ENCODE measurements at regions not wholly inside any gene's neighbourhood (a gene's known extent, or its start where the extent isn't known, plus 50 kb on each side); places are given as distances from the start of the nearest gene placed in this dataset.

GRCh38 chr13:103284466-103284865, 218.2 kb upstream of the SLC10A2 start:
- TF ChIP-seq, protein P1, sequence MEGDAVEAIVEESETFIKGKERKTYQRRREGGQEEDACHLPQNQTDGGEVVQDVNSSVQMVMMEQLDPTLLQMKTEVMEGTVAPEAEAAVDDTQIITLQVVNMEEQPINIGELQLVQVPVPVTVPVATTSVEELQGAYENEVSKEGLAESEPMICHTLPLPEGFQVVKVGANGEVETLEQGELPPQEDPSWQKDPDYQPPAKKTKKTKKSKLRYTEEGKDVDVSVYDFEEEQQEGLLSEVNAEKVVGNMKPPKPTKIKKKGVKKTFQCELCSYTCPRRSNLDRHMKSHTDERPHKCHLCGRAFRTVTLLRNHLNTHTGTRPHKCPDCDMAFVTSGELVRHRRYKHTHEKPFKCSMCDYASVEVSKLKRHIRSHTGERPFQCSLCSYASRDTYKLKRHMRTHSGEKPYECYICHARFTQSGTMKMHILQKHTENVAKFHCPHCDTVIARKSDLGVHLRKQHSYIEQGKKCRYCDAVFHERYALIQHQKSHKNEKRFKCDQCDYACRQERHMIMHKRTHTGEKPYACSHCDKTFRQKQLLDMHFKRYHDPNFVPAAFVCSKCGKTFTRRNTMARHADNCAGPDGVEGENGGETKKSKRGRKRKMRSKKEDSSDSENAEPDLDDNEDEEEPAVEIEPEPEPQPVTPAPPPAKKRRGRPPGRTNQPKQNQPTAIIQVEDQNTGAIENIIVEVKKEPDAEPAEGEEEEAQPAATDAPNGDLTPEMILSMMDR (conservative IDR thresholded peaks at IDR 0.05; ENCODE audit: low read length): no peak
- no peak for TF ChIP-seq EZH2phosphoT487 (IDR thresholded peaks at IDR 0.05; ENCODE audit: borderline replicate concordance, low read depth, low read length)

All from OCI-LY7 (cell line).